Colonic mucosa (tissue), 4 donors: ENCODE measurements at regions not wholly inside any gene's neighbourhood (a gene's known extent, or its start where the extent isn't known, plus 50 kb on each side); places are given as distances from the start of the nearest gene placed in this dataset.

Experiments used
- DNase-seq: peaks from one replicate; pipeline ENCODE4 v3.0.0-alpha.2; 2020
- H3K27ac ChIP-seq: fragments of 200-600 bp; one replicate; pipeline ENCODE4 v1.8.0; 2021
- H3K27me3 ChIP-seq: fragments of 200-600 bp; one replicate; pipeline ENCODE4 v1.8.0; 2021
- H3K36me3 ChIP-seq: fragments of 200-600 bp; one replicate; pipeline ENCODE4 v1.8.0; 2021
- H3K4me1 ChIP-seq: fragments of 200-600 bp; one replicate; pipeline ENCODE4 v1.8.0; 2021; ENCODE audit warnings: mild to moderate bottlenecking
- H3K4me3 ChIP-seq: fragments of 200-600 bp; one replicate; pipeline ENCODE4 v1.8.0; 2021
- H3K9ac ChIP-seq, 2 donors: one replicate each; pipeline ENCODE4 v1.7.0; 2013; ENCODE audit warnings: control low read depth in 2 of 2, low read depth in 2 of 2, low read length in 2 of 2
- H3K9me3 ChIP-seq: fragments of 200-600 bp; one replicate; pipeline ENCODE4 v1.8.0; 2021
- CTCF ChIP-seq: fragments of 200-600 bp; IDR thresholded peaks from one replicate; pipeline ENCODE4 v1.8.0; 2022; ENCODE audit warnings: antibody characterized with exemption, mild to moderate bottlenecking
- intact Hi-C: fragments of 100-400 bp; cut with DNase I; formaldehyde crosslinking; loops from one replicate; pipeline ENCODE4 v1.14.1; 2022
- donor health status: healthy.
- donor health status: DM: no; HTN: no; CAD: no.
- donor health status: DM: no; HTN: no; CAD: no.

DNA sequence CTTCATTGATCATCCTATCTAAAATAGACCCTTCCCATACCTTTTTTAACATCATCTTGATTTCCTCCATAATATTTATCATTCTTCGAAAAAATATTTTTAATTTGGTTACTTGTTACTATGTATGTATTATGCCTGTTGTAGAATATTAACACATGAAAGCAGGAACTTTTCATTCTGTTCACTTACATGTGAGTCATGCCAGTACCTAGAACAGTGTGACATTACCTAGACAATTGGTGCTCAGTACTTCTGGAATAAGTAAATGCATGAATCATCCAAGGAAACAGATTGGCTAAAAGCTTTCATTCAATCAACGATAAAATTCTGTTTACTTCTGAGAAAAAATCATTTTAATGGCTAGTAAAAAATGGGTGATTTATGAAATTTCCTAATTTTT is 76.4 kb downstream of the CXXC4 start:
- H3K4me1 ChIP-seq: no peaks in the 10 kb centered on the region
- peak overlapping the region; percentile 79 for H3K27ac ChIP-seq
- H3K4me3 ChIP-seq: no peak overlapping the region
- DNase-seq: no peak
- intact Hi-C loops: no loop called here
- H3K36me3 ChIP-seq: no peaks in the 10 kb centered on the region
- no peak overlapping the region for H3K9ac ChIP-seq
- H3K9me3 ChIP-seq: no peaks in the 10 kb centered on the region
- H3K27me3 ChIP-seq: no peaks in the 10 kb centered on the region
- TF ChIP-seq CTCF: no peak

GRCh38 chr4:104417357-104417882 is 77.3 kb downstream of the CXXC4 start:
- Histone ChIP-seq H3K27me3 (no peaks in the 10 kb centered on the region), H3K4me1 (no peaks in the 10 kb centered on the region), H3K27ac (peak overlapping the region; percentile 79), H3K9me3 (no peaks in the 10 kb centered on the region), H3K36me3 (no peaks in the 10 kb centered on the region), H3K9ac (no peak overlapping the region), H3K4me3 (no peak overlapping the region)
- TF ChIP-seq CTCF: no peak
- intact Hi-C loops: no loop called here
- DNase-seq: no peak

DNA sequence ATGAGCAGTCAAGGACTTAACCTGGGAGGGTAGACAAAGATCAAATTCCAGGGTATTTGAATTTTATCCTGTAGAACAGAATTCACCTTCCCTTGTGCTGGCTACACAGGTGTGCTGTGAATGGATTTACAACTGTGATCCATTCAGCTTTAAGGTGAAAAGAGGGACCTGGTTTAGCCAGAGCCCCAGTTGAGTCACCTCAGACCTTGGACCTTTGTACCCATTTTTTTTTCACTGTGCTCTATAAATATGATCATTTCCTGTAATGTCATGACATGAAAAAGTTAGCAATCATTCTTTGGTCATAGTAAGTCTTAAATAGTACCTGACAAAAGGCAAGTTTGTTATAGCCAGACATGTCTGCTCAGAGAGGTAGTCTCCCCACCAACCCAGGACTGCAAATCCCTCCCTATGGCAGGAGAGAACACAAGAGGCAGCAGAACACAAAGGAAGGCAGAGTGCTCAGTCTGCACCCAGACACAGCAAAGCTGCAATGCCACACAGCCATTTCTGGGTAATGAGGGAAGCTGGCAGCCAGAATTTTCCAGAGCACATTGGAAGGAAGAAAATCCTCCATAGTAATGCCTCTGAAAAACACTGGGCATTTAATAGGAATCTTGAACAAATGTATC is 77.9 kb downstream of the CXXC4 start:
- intact Hi-C loops: no loop called here
- H3K9ac ChIP-seq: no peak overlapping the region
- H3K36me3 ChIP-seq: no peaks in the 10 kb centered on the region
- H3K4me3 ChIP-seq: no peak overlapping the region
- H3K27me3 ChIP-seq: no peaks in the 10 kb centered on the region
- peak; percentile 36 for DNase-seq
- no peaks in the 10 kb centered on the region for H3K9me3 ChIP-seq
- H3K4me1 ChIP-seq: no peaks in the 10 kb centered on the region
- peak overlapping the region; percentile 79 for H3K27ac ChIP-seq
- TF ChIP-seq CTCF: no peak

DNA sequence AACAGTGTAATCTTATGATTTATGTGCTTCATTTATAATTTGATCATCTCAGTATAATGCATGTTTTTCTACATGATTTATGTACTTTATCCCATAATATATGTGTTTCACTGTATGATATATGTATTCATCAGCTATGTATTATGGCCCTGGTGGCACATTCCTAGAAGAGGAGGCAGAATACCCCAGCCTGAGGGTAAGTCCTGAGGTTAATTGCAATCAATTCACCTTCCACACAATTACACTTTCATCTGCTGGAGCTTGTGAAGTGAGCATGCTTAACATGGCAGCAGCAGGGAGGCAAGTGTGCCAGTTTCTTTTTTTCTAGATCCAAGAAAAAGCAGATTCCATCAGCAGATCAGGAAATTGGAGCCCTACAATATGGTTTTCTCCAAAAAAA is 81.2 kb downstream of the CXXC4 start:
- Histone ChIP-seq H3K4me3 (no peak overlapping the region), H3K9me3 (no peaks in the 10 kb centered on the region), H3K27ac (no peak overlapping the region), H3K9ac (no peak overlapping the region), H3K36me3 (no peaks in the 10 kb centered on the region), H3K27me3 (no peaks in the 10 kb centered on the region), H3K4me1 (no peaks in the 10 kb centered on the region)
- intact Hi-C loops: no loop called here
- TF ChIP-seq CTCF: no peak
- no peak for DNase-seq

GRCh38 chr4:104412344-104412743 is 82.3 kb downstream of the CXXC4 start:
- TF ChIP-seq CTCF: no peak
- H3K9me3 ChIP-seq: no peaks in the 10 kb centered on the region
- no peak overlapping the region for H3K4me3 ChIP-seq
- no peak overlapping the region for H3K9ac ChIP-seq
- no peaks in the 10 kb centered on the region for H3K27me3 ChIP-seq
- intact Hi-C loops: no loop called here
- no peak overlapping the region for H3K27ac ChIP-seq
- DNase-seq: no peak
- H3K36me3 ChIP-seq: no peaks in the 10 kb centered on the region
- H3K4me1 ChIP-seq: no peaks in the 10 kb centered on the region
